ENCODE measurements at regions not wholly inside any gene's neighbourhood (a gene's known extent, or its start where the extent isn't known, plus 50 kb on each side); places are given as distances from the start of the nearest gene placed in this dataset.
A peak's percentile ranks its signal among the peaks of the same experiment; 100 is the strongest.
"Not testable (repeated sequence)": the region's sequence is repeated elsewhere in the genome, so short reads cannot be mapped to it uniquely, and the experiment has no call there.

- Histone ChIP-seq H3K9me3 (ENCODE audit: control insufficient read depth in 2 of 2, low read length in 2 of 2) (peaks cover 3 to 10% of the 10 kb centered on the region in 2 donors), H3K36me3 (ENCODE audit: control insufficient read depth in 2 of 2, insufficient read depth in 2 of 2, low read length in 2 of 2) (no peaks in the 10 kb centered on the region), H3K27ac (ENCODE audit: low read length) (peak overlapping the region; percentile 4), H3K27me3 (ENCODE audit: control insufficient read depth in 1 of 2, insufficient read depth in 2 of 2, low read length in 2 of 2) (no peaks in the 10 kb centered on the region), H3K4me1 (ENCODE audit: control insufficient read depth, insufficient read depth, low read length) (no peaks in the 10 kb centered on the region), H3K9ac (ENCODE audit: low read length in 2 of 2) (no peak overlapping the region), H3K4me3 (ENCODE audit: low read length in 2 of 2) (no peak overlapping the region)
Measured at GRCh38 chr2:12897181-12897580, 180.4 kb downstream of the TRIB2 start.

- no peaks in the 10 kb centered on the region for H3K9me3 ChIP-seq (ENCODE audit: control insufficient read depth in 2 of 2, low read length in 2 of 2)
- no peaks in the 10 kb centered on the region for H3K36me3 ChIP-seq (ENCODE audit: control insufficient read depth in 2 of 2, insufficient read depth in 2 of 2, low read length in 2 of 2)
- no peak overlapping the region for H3K4me3 ChIP-seq (ENCODE audit: low read length in 2 of 2)
- H3K27me3 ChIP-seq (ENCODE audit: control insufficient read depth in 1 of 2, insufficient read depth in 2 of 2, low read length in 2 of 2), result no peaks in the 10 kb centered on the region
- no peak overlapping the region for H3K9ac ChIP-seq (ENCODE audit: low read length in 2 of 2)
- H3K4me1 ChIP-seq (ENCODE audit: control insufficient read depth, insufficient read depth, low read length), result no peaks in the 10 kb centered on the region
- no peak overlapping the region for H3K27ac ChIP-seq (ENCODE audit: low read length)
Measured at GRCh38 chr2:12903272-12903671, 186.5 kb downstream of the TRIB2 start.

DNA sequence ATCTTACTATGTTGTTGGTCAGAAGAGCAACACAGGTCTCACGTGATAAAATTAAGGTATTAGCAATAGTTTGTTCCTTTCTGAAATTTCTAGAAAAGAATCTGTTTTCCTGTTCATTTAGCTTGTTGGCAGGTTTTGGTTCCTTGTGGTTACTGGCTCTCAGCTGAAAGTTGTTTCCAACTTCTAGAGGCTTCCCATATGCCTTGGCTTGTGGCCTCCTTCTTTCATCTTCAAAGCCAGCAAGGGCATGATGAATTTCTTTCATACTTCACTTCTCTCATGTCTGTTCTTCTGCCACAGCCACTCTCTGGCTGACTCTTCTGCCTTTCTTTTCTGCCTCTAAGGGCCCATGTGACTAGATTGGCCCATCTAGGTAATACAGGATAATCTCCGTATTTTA is 193.7 kb downstream of the TRIB2 start:
- Histone ChIP-seq H3K9ac (ENCODE audit: low read length in 2 of 2) (no peak overlapping the region), H3K9me3 (ENCODE audit: control insufficient read depth in 2 of 2, low read length in 2 of 2) (no peaks in the 10 kb centered on the region), H3K36me3 (ENCODE audit: control insufficient read depth in 2 of 2, insufficient read depth in 2 of 2, low read length in 2 of 2) (no peaks in the 10 kb centered on the region), H3K27ac (ENCODE audit: low read length) (no peak overlapping the region), H3K4me3 (ENCODE audit: low read length in 2 of 2) (no peak overlapping the region), H3K27me3 (ENCODE audit: control insufficient read depth in 1 of 2, insufficient read depth in 2 of 2, low read length in 2 of 2) (no peaks in the 10 kb centered on the region), H3K4me1 (ENCODE audit: control insufficient read depth, insufficient read depth, low read length) (no peaks in the 10 kb centered on the region)

DNA sequence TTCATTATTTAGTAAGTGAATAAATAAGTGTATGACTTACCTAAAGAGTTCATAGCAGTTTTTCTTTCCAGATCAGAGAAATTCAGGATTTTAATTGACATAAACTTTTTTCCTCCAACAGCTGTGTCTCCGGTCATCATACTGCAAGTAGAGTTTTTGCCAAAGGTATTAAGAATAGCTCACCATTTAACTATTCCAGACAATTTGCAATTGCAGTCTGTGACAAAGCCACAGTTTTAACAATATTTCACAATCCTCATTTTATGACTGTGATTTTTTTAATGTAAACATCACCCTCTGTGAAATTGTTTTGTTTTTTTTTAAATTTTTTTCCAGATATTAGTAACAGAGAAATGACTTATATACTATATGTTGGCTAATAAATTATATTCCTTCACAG is 199.1 kb downstream of the TRIB2 start:
- no peaks in the 10 kb centered on the region for H3K9me3 ChIP-seq (ENCODE audit: control insufficient read depth in 2 of 2, low read length in 2 of 2)
- H3K4me3 ChIP-seq (ENCODE audit: low read length in 2 of 2), result no peak overlapping the region
- H3K36me3 ChIP-seq (ENCODE audit: control insufficient read depth in 2 of 2, insufficient read depth in 2 of 2, low read length in 2 of 2), result no peaks in the 10 kb centered on the region
- no peak overlapping the region for H3K27ac ChIP-seq (ENCODE audit: low read length)
- H3K27me3 ChIP-seq (ENCODE audit: control insufficient read depth in 1 of 2, insufficient read depth in 2 of 2, low read length in 2 of 2), result no peaks in the 10 kb centered on the region
- no peak overlapping the region for H3K9ac ChIP-seq (ENCODE audit: low read length in 2 of 2)
- H3K4me1 ChIP-seq (ENCODE audit: control insufficient read depth, insufficient read depth, low read length), result peaks cover 13% of the 10 kb centered on the region

DNA sequence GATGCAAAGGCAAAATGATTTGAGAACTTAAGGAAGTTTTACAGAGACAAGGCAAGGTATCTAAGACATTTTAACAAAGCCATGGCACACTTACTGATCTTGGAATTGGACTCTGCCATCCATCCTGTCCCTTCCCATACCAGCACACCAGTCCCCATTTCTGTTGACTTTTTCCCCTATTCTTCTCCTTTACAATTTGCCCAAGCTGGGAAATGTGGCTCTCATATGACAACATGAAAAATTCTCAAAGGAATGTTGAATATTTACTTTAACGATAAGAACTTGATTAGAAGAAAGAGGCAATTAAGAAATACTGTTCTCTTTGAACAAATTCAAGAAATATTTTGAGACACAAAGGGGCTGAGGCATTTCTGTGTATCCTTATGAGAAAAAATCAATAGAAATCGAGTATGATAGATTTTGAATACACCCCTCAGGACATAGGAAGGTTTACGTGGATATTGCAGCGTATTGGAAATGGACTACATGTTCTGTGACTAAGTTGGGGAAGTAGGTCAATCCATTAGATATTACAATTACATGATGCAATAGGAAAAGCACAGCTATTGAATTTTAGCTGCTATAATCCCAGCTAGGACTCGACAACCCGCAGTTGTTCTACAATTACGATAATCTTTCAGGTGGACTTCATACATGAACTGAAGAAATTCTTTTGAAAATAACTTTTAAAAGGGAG is 201.6 kb downstream of the TRIB2 start:
- H3K36me3 ChIP-seq (ENCODE audit: control insufficient read depth in 2 of 2, insufficient read depth in 2 of 2, low read length in 2 of 2), result no peaks in the 10 kb centered on the region
- H3K9me3 ChIP-seq (ENCODE audit: control insufficient read depth in 2 of 2, low read length in 2 of 2), result no peaks in the 10 kb centered on the region
- H3K9ac ChIP-seq (ENCODE audit: low read length in 2 of 2), result no peak overlapping the region
- peaks cover 13% of the 10 kb centered on the region for H3K4me1 ChIP-seq (ENCODE audit: control insufficient read depth, insufficient read depth, low read length)
- peak overlapping the region in 1 of 2 donors; percentile 30 for H3K4me3 ChIP-seq (ENCODE audit: low read length in 2 of 2)
- H3K27ac ChIP-seq (ENCODE audit: low read length), result peak overlapping the region; percentile 49
- H3K27me3 ChIP-seq (ENCODE audit: control insufficient read depth in 1 of 2, insufficient read depth in 2 of 2, low read length in 2 of 2), result no peaks in the 10 kb centered on the region

DNA sequence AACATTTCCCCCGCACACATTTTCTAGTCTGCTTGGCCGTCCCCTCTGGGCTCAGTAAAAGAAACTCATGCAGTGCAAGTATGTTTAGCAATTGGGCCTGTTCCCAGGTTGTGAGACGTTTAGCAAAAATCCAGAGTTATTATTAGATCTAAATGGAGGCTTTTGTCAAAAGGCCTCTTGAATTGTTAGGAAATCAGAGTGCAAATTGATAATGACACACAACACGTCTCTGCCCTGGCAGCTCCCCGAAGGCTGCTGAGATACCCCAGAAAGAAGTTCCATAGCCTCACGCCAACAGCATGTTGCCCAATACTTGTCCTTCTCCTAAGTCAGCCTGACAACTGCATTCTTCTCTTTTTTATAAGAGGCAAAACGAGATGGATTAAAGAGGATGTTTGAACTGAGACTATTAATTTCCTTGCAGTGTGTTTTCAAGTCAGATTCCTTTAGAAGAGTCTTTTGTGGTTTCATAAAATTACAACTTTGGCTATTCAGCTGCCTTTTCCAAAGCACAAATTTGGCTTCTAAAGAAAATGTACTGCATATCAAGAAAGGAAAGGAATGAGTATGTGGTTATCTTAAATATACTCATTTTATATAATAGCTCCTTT is 202.2 kb downstream of the TRIB2 start:
- Histone ChIP-seq H3K27me3 (ENCODE audit: control insufficient read depth in 1 of 2, insufficient read depth in 2 of 2, low read length in 2 of 2) (no peaks in the 10 kb centered on the region), H3K4me3 (ENCODE audit: low read length in 2 of 2) (peak overlapping the region in 1 of 2 donors; percentile 30), H3K9ac (ENCODE audit: low read length in 2 of 2) (peak overlapping the region in 1 of 2 donors; percentile 39), H3K4me1 (ENCODE audit: control insufficient read depth, insufficient read depth, low read length) (peaks cover 13% of the 10 kb centered on the region), H3K27ac (ENCODE audit: low read length) (peak overlapping the region; percentile 49), H3K9me3 (ENCODE audit: control insufficient read depth in 2 of 2, low read length in 2 of 2) (no peaks in the 10 kb centered on the region), H3K36me3 (ENCODE audit: control insufficient read depth in 2 of 2, insufficient read depth in 2 of 2, low read length in 2 of 2) (no peaks in the 10 kb centered on the region)

DNA sequence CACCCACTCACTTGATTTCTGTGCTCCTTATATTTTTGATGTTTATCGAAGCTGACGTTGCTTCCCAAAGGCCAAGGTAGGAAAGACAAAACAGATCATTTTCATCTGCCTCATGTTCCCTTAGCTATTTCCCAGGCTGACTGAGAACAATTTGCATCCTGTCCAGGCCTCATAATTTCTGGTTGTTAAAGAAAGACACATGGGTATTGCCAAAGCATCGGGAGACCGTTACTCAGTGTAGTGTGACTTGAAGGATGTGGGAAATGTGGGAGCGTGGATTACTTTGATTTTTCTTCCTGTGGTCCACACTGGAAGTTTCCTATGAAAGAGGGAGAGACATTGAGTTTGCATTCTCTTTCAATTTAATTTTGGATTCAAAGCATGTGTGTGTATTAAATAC is 204.6 kb downstream of the TRIB2 start:
- Histone ChIP-seq H3K9me3 (ENCODE audit: control insufficient read depth in 2 of 2, low read length in 2 of 2) (no peaks in the 10 kb centered on the region), H3K9ac (ENCODE audit: low read length in 2 of 2) (no peak overlapping the region), H3K4me3 (ENCODE audit: low read length in 2 of 2) (no peak overlapping the region), H3K36me3 (ENCODE audit: control insufficient read depth in 2 of 2, insufficient read depth in 2 of 2, low read length in 2 of 2) (no peaks in the 10 kb centered on the region), H3K27me3 (ENCODE audit: control insufficient read depth in 1 of 2, insufficient read depth in 2 of 2, low read length in 2 of 2) (no peaks in the 10 kb centered on the region), H3K4me1 (ENCODE audit: control insufficient read depth, insufficient read depth, low read length) (peaks cover 13% of the 10 kb centered on the region), H3K27ac (ENCODE audit: low read length) (no peak overlapping the region)

GRCh38 chr2:12923907-12924610 is 207.3 kb downstream of the TRIB2 start:
- no peak overlapping the region for H3K4me3 ChIP-seq (ENCODE audit: low read length in 2 of 2)
- H3K27ac ChIP-seq (ENCODE audit: low read length), result no peak overlapping the region
- H3K4me1 ChIP-seq (ENCODE audit: control insufficient read depth, insufficient read depth, low read length), result peaks cover 2% of the 10 kb centered on the region
- H3K9ac ChIP-seq (ENCODE audit: low read length in 2 of 2), result no peak overlapping the region
- H3K9me3 ChIP-seq (ENCODE audit: control insufficient read depth in 2 of 2, low read length in 2 of 2), result no peaks in the 10 kb centered on the region
- H3K36me3 ChIP-seq (ENCODE audit: control insufficient read depth in 2 of 2, insufficient read depth in 2 of 2, low read length in 2 of 2), result no peaks in the 10 kb centered on the region
- H3K27me3 ChIP-seq (ENCODE audit: control insufficient read depth in 1 of 2, insufficient read depth in 2 of 2, low read length in 2 of 2), result no peaks in the 10 kb centered on the region

- H3K27me3 ChIP-seq (ENCODE audit: control insufficient read depth in 1 of 2, insufficient read depth in 2 of 2, low read length in 2 of 2); H3K27ac ChIP-seq (ENCODE audit: low read length); H3K9ac ChIP-seq (ENCODE audit: low read length in 2 of 2); H3K36me3 ChIP-seq (ENCODE audit: control insufficient read depth in 2 of 2, insufficient read depth in 2 of 2, low read length in 2 of 2); H3K4me3 ChIP-seq (ENCODE audit: low read length in 2 of 2); H3K9me3 ChIP-seq (ENCODE audit: control insufficient read depth in 2 of 2, low read length in 2 of 2): not testable (repeated sequence)
- H3K4me1 ChIP-seq (ENCODE audit: control insufficient read depth, insufficient read depth, low read length), result peaks cover 11% of the 10 kb centered on the region
Measured at GRCh38 chr2:12926641-12927040, 209.9 kb downstream of the TRIB2 start.

- Histone ChIP-seq H3K36me3 (ENCODE audit: control insufficient read depth in 2 of 2, insufficient read depth in 2 of 2, low read length in 2 of 2) (no peaks in the 10 kb centered on the region), H3K9me3 (ENCODE audit: control insufficient read depth in 2 of 2, low read length in 2 of 2) (no peaks in the 10 kb centered on the region), H3K4me1 (ENCODE audit: control insufficient read depth, insufficient read depth, low read length) (peaks cover 11% of the 10 kb centered on the region), H3K27me3 (ENCODE audit: control insufficient read depth in 1 of 2, insufficient read depth in 2 of 2, low read length in 2 of 2) (no peaks in the 10 kb centered on the region), H3K27ac (ENCODE audit: low read length) (no peak overlapping the region), H3K4me3 (ENCODE audit: low read length in 2 of 2) (no peak overlapping the region), H3K9ac (ENCODE audit: low read length in 2 of 2) (no peak overlapping the region)
Measured at GRCh38 chr2:12928197-12928774, 211.6 kb downstream of the TRIB2 start.

All from stomach smooth muscle (tissue), 2 donors.